NCI-H1048 (cell line): ENCODE measurements at regions not wholly inside any gene's neighbourhood (a gene's known extent, or its start where the extent isn't known, plus 50 kb on each side); places are given as distances from the start of the nearest gene placed in this dataset.
"Not testable (repeated sequence)": the region's sequence is repeated elsewhere in the genome, so short reads cannot be mapped to it uniquely, and the experiment has no call there.

Experiments used
- DNase-seq: peaks from one replicate; lab custom pipeline; 2025; lab: John Stamatoyannopoulos, UW

GRCh38 chr12:28689398-28690175 is 459.5 kb upstream of the FAR2 start:
- DNase-seq, result no peak

DNA sequence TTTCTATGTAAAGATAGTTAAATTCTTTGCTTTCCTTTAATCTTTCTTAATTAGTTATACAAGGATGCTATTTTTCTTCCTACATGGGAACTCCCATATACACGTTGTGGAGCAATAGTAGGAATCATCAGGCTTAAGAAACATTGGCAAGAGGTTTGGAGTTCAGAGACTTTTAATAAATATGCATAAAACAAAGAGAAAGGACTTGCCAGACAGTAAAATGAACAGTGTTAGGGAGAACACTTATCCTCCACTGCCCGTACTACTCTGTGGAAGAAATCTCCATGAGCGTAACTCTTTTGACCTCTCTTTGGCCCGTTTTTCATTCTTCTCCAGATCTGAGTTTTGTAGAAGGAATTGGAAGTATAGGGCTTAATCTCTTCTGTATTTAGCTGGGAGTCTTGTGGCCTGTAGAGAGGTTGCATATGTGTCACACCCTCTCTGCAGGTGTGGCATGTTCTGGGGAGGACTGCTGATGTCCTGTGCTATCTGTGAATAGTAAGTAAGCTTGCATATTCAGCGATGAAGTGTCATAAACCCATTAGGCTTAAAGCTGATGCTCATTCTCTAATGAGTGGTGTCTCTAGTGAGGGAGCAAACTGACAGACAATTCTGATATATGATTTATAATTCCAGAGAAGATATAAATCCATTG is 455.4 kb upstream of the FAR2 start:
- no peak for DNase-seq

GRCh38 chr12:28698553-28698952 is 450.5 kb upstream of the FAR2 start:
- no peak for DNase-seq

GRCh38 chr12:28699029-28699428 is 450.0 kb upstream of the FAR2 start:
- no peak for DNase-seq

- no peak for DNase-seq
These were observed 448.9 kb upstream of the FAR2 start for GRCh38 chr12:28700161-28700560.

DNA sequence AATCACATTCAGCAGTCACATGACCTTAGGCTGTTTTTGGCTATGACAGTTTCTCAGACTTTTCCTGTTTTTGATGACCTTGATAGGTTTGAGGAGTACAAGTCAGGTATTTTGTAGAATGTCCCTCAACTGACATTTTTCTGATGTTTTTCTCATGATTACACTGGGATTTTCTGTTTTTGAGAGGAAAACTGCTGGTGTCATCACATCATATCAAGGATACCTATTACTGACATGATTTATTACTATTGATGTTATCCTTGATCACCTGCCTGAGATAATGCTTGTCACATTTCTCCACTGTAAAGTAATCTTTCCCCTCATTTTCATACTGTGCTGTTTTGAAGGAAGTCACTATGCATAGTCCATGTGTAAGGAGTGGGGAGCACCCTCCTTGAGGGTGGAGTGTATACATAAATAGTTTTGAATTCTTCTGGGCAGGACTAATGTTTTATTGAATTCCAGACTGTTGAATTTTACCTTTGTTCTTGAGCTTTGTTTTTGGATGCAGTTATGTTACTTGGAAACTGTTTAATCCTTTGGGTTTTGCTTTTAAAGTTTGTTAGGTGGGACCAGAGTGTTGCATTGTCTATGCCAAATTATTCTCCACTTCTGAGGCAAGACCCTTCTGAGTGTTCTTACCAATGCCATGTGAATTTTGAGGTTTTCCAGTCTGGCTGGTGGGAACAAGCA is 444.5 kb upstream of the FAR2 start:
- DNase-seq, result no peak

DNA sequence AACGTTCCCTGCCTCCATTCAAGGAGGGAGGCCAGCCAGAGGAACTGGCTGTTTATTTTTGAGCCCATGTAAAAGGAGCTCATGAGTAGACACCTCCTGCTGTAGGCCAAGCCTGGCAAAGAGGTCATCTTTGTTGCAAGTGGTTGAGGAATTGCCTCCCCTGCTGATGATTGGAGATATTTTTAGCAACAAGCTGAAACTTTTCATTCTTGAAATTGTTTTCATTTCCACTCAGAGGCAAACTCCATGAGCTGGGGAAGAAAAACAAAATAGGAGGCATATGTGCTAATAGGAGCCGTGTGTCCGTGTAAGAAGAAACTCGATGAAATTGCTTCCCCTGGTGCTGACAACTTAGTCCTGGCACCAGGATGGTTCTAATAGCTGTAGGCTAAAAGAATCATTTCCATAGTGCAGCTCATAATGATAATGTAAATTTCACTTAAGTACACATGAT is 440.1 kb upstream of the FAR2 start:
- DNase-seq, result peak; percentile 68

DNA sequence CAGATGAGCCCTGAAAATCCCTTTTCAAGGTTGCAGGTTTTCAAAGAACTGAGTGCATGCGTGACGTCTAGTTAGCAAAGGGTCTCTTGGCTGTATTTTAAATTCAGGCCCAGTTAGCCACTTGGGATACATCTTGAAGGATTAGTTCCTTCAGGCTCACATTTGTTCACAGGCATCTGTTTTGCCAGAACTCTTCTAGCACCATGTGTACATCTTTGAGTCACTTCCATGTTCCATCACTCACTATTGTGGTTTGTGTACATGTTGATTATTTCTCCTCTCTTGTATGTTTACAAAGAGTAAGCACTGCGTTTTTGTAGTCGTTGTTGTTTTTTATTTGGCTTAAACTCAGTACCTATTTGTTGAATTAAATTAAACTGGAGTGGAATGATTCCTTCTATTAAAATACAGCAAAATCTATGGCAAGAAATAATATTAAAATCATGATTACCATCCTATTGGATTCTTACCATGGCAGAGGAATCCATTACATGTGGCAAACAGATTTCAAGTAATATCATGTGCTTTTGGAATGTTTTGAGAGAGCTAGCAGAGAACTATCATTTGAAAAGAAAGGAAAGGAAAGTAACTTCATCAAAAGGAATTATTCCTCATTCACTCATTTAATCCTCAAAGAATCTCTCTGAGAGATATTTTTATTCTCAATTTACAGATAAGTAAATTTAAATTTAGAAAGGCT is 438.9 kb upstream of the FAR2 start:
- DNase-seq, result no peak

DNA sequence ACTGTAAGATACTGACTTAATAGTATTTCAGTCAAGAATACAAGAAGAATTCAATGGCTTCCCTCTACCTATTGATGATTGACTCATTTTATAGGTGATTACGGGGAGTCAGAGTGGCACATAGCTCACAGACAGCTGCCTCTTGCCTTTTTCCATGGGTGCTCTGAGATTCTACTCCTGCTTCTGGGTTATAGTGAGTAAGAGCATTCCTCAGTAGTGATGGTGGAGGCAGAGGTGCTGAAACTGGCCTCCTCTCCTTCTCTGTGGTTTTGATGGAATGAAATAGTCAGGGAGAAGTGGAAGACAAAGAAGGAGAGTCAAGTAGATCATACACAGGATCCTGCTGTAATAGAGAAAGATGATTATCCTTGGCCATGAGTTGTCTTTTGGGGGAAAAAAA is 438.2 kb upstream of the FAR2 start:
- DNase-seq, result no peak

- no peak for DNase-seq
These were observed 437.7 kb upstream of the FAR2 start for GRCh38 chr12:28711421-28711820.

DNA sequence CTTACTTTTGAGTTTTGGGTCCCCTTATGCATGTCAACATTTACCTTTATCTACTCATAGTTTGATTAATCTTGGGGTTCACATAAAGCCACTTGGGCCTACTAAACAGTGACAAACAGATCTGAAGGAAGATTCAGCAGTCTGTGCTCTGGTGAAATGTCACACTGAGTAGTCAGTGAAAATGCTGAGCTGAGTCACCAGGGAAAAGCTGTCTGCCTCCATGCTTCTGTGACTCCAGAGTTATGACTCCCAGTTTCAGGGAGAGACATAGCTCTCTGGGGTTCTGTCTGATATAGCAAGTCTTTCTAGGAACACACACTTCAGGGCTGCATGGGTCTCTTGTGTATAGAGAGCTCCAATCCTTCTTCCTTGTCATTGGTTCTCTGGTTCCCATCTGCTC is 406.3 kb upstream of the FAR2 start:
- DNase-seq, result no peak

DNA sequence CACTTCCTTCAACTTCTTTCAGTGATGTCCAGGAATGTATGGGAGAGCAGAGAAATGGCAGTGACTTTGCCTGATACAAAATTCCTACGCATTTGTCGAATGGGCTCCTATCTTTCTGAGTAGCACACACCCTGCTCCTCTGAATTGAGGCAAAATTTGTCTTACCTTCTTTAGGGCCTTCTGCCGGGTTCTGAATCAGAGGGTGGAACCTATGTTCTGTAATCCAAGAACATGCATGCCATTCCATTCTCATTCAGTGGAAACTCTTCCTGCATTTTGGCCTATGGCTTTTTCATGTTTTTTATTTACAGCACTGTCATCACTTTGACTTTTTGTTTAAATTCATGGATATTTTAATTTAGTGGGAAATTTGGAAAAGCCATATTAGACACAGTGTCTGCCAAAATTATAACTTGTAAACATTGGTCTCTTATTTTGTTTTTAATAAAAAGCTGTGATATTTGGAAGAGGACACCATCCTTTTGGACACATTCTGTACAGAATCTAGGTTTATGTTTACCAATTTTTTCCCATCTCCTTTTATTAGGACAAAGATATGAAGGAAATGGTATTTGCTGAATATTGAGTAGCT is 402.2 kb upstream of the FAR2 start:
- DNase-seq, result no peak

DNA sequence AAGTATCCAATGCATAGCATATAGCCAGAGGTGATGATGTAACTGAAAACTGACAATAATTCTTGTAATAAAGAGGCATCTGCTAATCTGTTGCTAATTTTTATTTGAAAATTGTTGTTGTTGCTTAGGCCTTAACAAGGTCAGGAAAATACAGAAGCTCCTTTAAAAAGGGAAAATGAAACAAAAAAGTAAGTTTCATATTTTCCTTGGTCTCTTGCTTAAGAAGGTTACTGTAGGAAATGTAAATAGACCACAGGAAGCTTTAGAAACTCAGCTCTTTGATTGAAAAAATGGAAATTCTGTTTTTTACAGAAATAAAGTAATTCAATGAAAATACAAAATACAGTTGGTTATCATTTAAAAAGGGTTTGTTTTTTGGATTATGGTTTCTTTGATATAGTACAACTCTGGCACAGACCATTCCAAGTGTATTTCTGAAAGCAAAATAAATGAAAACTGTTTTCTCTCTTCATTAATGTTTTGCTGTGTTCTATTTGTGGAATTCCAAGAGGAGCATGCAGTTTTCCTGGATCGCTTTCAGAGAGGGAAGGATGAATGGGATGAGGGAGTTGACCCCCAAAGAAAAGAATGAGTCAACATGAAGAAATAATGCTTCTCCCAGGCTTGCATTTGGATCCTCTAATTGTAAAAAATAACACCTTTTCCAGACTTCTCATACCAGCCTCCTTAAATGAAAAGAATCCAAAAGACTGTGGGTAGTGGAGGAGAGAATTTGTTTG is 398.0 kb upstream of the FAR2 start:
- DNase-seq, result no peak

DNA sequence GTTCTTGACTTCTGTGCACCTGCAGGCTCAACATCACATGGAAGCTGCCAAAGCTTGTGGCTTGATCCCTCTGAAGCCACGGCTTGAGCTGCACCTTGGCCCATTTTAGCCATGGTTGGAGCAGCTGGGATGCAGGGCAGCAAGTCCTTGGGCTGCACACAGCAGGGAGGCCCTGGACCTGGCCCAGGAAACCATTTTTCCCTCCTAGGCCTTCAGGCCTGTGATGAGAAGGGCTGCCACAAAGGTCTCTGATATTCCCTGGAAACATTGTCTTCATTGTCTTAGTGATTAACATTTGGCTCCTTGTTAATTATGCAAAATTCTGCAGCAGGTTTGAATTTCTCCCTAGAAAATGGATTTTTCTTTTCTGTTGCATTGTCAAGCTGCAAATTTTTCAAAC is 394.1 kb upstream of the FAR2 start:
- no peak for DNase-seq

GRCh38 chr12:28759333-28759732 is 389.7 kb upstream of the FAR2 start:
- DNase-seq, result no peak

GRCh38 chr12:28760040-28760903 is 388.8 kb upstream of the FAR2 start:
- not testable (repeated sequence) for DNase-seq

DNA sequence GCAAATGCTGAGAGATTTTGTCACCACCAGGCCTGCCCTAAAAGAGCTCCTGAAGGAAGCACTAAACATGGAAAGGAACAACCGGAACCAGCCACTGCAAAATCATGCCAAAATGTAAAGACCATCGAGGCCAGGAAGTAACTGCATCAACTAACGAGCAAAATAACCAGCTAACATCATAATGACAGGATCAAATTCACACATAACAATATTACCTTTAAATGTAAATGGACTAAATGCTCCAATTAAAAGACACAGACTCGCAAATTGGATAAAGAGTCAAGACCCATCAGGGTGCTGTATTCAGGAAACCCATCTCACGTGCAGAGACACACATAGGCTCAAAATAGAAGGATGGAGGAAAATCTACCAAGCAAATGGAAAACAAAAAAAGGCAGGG is 387.2 kb upstream of the FAR2 start:
- not testable (repeated sequence) for DNase-seq

DNA sequence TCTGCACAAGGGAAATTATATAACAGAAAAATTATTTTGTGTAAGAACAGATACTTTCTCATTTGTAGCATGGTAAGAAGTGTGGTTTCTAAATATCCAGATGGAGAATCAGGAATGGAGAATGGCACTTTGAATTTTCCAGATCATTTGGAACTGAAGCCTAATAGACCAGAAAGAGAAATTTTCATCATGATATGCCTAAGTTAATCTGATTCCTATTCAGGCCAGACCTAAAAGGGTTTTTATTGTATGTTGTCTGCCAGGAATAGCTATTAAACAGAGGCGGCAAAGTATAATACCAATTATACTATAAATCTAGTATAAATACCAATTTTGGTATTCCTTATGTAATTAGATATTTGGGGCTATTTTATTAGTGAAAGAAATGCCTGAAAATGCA is 382.7 kb upstream of the FAR2 start:
- DNase-seq, result no peak

GRCh38 chr12:28767836-28768348 is 381.2 kb upstream of the FAR2 start:
- no peak for DNase-seq

DNA sequence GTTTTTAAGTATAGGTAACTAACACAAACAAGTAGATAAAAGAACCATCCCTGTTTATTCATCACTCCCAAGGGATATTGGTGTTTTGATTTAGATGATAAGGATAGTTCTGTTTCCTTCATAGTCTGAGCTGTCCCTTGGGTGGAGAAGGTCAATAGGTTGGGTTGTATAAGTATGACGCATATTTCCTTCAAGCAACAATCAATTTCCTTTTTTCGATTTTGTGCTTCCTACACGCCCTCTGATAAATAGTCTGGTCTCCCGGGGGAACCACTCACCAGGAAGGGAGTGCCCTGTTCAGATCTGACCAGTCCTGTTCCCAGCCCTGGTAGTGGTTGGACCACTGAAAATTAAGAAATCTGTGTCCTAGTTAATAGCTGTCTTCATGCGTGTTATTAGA is 378.8 kb upstream of the FAR2 start:
- DNase-seq, result no peak
